Astrocyte of the cerebellum (primary cell): ENCODE measurements at regions not wholly inside any gene's neighbourhood (a gene's known extent, or its start where the extent isn't known, plus 50 kb on each side); places are given as distances from the start of the nearest gene placed in this dataset.

ENCODE experiments used
- DNase-seq: peaks from one replicate; pipeline ENCODE4 v3.0.0-alpha.2; 2011; ENCODE audit warnings: low read depth
- H3K4me3 ChIP-seq: 2 replicates; pipeline ENCODE4 v1.5.1; 2011; ENCODE audit warnings: mild to moderate bottlenecking, low read depth, low read length, moderate library complexity
- in situ Hi-C: cut with HindIII; loops from 2 replicates; pipeline ENCODE4 v1.10.0; 2017; ENCODE audit warnings: low sequenced_read_pairs
- TF ChIP-seq, protein P1 (sequence below): IDR thresholded peaks from 2 replicates; pipeline ENCODE4 v1.5.1; 2012; ENCODE audit warnings: low read length, low read depth, moderate library complexity, mild to moderate bottlenecking; ENCODE audit errors: missing control alignments

DNA sequence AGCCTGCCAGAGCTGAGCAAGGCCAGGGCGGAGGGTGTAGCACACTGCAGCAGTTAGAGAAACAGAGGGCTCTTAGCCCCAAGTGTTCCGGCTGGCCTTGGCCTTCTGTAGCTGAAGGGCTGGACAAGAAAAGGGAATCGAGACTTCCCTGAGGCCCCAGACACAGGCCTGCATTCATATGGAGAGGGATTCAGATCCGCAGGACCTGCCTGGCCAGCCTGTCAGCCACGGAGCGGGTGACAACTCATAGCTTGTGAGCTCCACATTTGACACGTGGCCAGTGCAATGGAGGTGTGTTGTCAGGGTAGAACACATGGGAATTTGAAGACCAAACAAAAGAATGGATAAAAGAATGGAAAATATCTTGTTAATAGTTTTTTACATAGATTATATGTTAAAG is 182.2 kb upstream of the GSC start:
- TF ChIP-seq, protein P1, sequence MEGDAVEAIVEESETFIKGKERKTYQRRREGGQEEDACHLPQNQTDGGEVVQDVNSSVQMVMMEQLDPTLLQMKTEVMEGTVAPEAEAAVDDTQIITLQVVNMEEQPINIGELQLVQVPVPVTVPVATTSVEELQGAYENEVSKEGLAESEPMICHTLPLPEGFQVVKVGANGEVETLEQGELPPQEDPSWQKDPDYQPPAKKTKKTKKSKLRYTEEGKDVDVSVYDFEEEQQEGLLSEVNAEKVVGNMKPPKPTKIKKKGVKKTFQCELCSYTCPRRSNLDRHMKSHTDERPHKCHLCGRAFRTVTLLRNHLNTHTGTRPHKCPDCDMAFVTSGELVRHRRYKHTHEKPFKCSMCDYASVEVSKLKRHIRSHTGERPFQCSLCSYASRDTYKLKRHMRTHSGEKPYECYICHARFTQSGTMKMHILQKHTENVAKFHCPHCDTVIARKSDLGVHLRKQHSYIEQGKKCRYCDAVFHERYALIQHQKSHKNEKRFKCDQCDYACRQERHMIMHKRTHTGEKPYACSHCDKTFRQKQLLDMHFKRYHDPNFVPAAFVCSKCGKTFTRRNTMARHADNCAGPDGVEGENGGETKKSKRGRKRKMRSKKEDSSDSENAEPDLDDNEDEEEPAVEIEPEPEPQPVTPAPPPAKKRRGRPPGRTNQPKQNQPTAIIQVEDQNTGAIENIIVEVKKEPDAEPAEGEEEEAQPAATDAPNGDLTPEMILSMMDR: no peak
- DNase-seq: no peak
- no peak overlapping the region for H3K4me3 ChIP-seq
- in situ Hi-C loops: no loop called here

DNA sequence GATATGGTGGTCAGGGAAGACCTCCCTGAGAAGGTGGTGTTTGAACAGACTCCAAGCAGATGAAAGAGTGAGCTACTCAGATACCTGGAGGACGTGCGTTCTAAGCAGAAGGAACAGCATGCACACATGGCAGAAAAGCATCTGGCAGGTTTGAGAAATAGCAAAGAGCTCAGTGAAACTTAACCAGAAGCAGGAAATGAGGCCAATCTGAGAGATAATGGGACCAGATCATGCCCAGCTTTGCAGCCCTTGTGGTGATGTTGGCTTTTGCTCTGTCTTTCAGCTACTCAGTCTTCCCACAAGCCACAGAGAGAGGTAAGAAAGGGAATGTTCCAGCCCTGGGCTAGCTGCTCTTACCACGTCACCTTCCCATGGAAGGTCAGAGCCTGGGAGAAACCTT is 176.3 kb upstream of the GSC start:
- TF ChIP-seq, protein P1: no peak
- in situ Hi-C loops: no loop called here
- DNase-seq: no peak
- H3K4me3 ChIP-seq: no peak overlapping the region

DNA sequence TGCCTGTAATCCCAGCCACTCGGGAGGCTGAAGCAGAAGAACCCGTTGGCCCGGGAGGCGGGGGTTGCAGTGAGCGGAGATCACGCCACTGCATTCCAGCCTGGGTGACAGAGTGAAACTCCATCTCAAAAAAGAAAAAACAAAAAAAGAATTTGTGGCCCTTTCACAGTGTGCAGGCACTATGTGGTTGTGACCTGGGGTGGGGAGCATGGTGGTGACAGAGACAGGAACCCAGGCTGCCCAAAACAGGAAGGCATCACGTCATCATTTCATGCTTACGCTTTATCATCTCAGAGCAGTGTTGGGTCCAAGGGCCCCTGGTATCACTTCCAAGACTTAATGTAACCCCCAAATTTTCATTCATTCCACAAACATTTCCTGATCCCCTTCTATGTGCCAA is 175.7 kb upstream of the GSC start:
- H3K4me3 ChIP-seq: no peak overlapping the region
- no peak for DNase-seq
- in situ Hi-C loops: no loop called here
- TF ChIP-seq, protein P1: no peak

DNA sequence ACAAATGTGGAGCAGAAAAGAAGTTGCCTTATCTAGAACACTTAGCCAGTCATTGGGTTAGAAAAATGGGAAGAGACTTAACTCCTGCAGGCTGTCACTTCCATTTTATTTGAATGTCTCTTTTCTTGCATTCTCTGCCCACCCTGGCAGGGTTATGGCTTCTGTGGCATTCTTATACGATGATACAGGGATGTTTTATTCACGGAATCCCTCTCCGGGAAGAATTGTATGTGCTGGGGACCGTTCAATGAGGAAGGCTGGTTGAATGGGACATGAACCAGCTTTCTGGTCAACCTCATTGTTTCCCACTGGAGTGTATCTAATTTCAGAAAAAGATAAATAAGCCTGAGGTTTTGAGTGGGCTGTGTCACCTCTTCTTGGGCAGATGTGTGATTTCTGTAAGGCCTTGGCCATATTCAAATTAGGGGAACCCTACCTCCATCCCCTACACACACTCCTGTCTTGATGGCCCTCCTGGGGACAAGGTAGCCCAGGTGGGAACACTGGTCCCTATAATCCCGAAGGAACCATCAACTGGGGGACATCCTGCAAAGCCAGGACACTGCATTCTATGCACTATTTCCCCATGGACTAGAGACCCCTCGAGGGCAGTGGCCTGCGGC is 174.8 kb upstream of the GSC start:
- in situ Hi-C loops: no loop called here
- TF ChIP-seq, protein P1: no peak
- no peak for DNase-seq
- H3K4me3 ChIP-seq: no peak overlapping the region

DNA sequence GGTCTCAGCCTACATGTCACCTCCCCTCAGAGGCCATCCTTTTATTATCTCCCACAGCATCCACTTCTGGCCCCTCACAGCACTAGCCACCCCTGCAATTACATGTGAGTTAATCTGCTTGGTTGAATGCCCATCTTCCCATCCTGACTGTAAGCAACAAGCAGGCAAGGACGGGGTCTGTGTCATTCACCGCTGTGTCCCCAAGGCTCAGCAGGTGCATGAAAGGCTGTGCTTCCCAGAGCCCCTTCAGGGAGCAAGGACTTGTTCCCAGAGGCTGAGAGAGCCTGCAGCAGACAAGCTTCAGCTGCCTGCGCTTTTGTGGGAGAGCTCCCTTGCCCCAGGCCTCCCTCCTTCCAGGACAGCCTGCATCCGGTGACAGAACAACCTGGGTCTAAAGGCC is 172.7 kb upstream of the GSC start:
- no peak overlapping the region for H3K4me3 ChIP-seq
- no peak for DNase-seq
- TF ChIP-seq, protein P1: no peak
- in situ Hi-C loops: no loop called here

DNA sequence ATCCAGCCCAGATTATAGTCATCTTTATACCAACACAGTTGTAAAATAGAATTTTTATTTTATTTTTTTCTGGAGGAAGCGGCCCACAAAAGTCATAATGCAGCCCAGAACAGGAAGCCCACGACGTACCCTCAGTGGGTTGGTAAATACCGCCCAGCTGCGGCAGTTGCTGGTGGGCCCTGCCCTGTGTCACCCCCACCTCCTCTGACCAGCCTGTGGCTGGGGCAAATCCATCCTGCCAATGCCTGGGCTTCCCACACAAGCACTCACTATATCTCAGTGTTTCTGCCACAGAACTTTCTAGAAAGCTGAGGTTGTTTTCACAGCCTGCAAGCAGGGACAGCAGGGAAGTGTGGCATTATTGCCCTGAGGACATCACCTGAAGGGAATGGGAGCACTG is 171.4 kb upstream of the GSC start:
- in situ Hi-C loops: no loop called here
- TF ChIP-seq, protein P1: no peak
- H3K4me3 ChIP-seq: no peak overlapping the region
- no peak for DNase-seq
